Mucosa of descending colon (tissue), 3 donors: ENCODE measurements at regions not wholly inside any gene's neighbourhood (a gene's known extent, or its start where the extent isn't known, plus 50 kb on each side); places are given as distances from the start of the nearest gene placed in this dataset.

ENCODE experiments used
- ATAC-seq: fragments of 200-7000 bp; cut with Tn5 transposase; one replicate; pipeline ENCODE4 v1.9.1; 2020; ENCODE audit warnings: mild to moderate bottlenecking, moderate library complexity
- DNase-seq, 3 donors: peaks; one replicate each; pipeline ENCODE4 v3.0.0-alpha.2; 2020
- H3K36me3 ChIP-seq: fragments of 200-600 bp; one replicate; pipeline ENCODE4 v1.8.0; 2021; ENCODE audit warnings: low read depth, mild to moderate bottlenecking
- H3K4me1 ChIP-seq: fragments of 200-600 bp; one replicate; pipeline ENCODE4 v1.8.0; 2021; ENCODE audit warnings: low read depth, mild to moderate bottlenecking
- H3K4me3 ChIP-seq: fragments of 200-600 bp; one replicate; pipeline ENCODE4 v1.8.0; 2021; ENCODE audit warnings: mild to moderate bottlenecking
- H3K9me3 ChIP-seq: fragments of 200-600 bp; one replicate; pipeline ENCODE4 v1.8.0; 2021; ENCODE audit warnings: mild to moderate bottlenecking
- intact Hi-C, 2 donors: fragments of 100-400 bp; cut with DNase I in 1 of 2; cut with micrococcal nuclease in 1 of 2; formaldehyde crosslinking; loops; one replicate each; pipeline versions ENCODE4 v1.11.0 to v1.11.1; 2022; cut with DNase I, micrococcal nuclease
- TF ChIP-seq, protein P1 (sequence below): fragments of 200-600 bp; IDR thresholded peaks from one replicate; pipeline ENCODE4 v1.8.0; 2022; ENCODE audit warnings: antibody characterized with exemption, mild to moderate bottlenecking
- donor health status: DM: no; HTN: no; CAD: no; lungs with moderate emphysema.
- donor health status: DM: no; HTN: no; CAD: no.
- donor health status: DM: no; HTN: yes; CAD: no.

DNA sequence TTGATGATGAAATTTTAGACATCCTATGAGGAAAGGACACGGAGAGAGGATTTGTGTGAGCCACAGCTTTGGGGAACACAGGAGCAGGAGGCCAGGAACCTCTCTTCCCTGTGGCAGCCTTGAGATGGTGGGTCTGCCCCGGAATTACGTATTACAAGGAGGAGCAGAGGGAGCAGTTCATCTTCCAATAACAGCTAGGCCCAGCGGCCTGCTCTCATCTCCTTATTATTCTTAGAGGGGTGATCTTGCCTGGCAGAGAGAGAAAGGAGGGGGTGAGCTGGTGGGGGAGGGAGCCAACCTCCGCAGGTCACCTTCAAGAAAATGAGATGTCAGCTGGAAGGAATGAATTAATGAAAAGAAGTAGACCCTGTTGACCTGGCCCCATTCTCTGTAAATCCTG lies 305.8 kb downstream of the LRFN2 start:
- DNase-seq: no peak
- TF ChIP-seq, protein P1, sequence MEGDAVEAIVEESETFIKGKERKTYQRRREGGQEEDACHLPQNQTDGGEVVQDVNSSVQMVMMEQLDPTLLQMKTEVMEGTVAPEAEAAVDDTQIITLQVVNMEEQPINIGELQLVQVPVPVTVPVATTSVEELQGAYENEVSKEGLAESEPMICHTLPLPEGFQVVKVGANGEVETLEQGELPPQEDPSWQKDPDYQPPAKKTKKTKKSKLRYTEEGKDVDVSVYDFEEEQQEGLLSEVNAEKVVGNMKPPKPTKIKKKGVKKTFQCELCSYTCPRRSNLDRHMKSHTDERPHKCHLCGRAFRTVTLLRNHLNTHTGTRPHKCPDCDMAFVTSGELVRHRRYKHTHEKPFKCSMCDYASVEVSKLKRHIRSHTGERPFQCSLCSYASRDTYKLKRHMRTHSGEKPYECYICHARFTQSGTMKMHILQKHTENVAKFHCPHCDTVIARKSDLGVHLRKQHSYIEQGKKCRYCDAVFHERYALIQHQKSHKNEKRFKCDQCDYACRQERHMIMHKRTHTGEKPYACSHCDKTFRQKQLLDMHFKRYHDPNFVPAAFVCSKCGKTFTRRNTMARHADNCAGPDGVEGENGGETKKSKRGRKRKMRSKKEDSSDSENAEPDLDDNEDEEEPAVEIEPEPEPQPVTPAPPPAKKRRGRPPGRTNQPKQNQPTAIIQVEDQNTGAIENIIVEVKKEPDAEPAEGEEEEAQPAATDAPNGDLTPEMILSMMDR: no peak

DNA sequence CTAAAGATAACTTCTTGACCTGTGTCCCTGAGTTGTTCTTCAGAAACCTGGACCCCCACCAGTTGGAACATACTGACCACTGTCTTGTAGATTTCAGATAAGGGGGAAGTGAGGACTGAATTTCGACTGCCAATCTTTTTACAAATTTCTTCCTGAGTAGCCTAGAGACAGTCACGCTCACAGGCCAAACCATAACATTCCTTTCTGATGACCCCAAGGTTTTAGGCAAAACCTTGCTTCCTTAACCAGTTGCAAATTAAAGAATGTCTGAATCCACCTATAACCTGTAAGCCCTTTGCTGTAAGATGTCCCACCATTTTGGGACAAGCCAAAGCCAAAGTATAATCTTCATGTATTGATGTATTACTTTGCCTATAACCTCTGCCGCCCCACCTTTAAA lies 306.9 kb downstream of the LRFN2 start:
- Histone ChIP-seq H3K9me3 (no peaks in the 10 kb centered on the region), H3K36me3 (no peaks in the 10 kb centered on the region), H3K4me3 (no peak overlapping the region), H3K4me1 (no peaks in the 10 kb centered on the region)
- intact Hi-C loops: no loop called here
- TF ChIP-seq, protein P1: no peak
- DNase-seq: no peak
- ATAC-seq: no peak

More for the DNA sequence above, 305.8 kb downstream of the LRFN2 start:
- Histone ChIP-seq H3K9me3 (no peaks in the 10 kb centered on the region), H3K4me3 (no peak overlapping the region), H3K4me1 (no peaks in the 10 kb centered on the region), H3K36me3 (no peaks in the 10 kb centered on the region)
- ATAC-seq: no peak
- intact Hi-C loops: no loop called here

DNA sequence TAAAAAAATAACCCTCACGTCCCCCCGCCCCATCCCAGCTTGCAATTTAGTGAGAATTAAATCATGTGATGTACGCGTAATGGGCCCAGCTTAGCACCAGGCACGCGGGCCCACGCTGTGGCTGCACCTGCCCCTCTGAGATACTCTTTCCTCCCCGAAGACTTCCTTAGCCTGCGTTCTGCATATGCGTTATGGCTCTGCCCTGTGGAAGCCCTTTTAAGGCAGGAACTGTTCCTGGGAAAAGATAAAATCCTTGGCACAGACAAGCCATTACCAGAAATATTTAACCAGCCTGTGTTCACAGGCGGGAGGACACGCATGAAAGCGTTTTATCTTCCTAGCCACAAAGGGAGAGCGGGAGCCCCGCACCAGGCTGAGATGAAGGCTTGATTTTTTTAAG lies 311.0 kb downstream of the LRFN2 start:
- DNase-seq (no peak), ATAC-seq (peak; percentile 19)
- intact Hi-C loops: no loop called here
- H3K4me3 ChIP-seq: no peak overlapping the region
- H3K4me1 ChIP-seq: no peaks in the 10 kb centered on the region
- TF ChIP-seq, protein P1: no peak
- no peaks in the 10 kb centered on the region for H3K36me3 ChIP-seq
- H3K9me3 ChIP-seq: no peaks in the 10 kb centered on the region

DNA sequence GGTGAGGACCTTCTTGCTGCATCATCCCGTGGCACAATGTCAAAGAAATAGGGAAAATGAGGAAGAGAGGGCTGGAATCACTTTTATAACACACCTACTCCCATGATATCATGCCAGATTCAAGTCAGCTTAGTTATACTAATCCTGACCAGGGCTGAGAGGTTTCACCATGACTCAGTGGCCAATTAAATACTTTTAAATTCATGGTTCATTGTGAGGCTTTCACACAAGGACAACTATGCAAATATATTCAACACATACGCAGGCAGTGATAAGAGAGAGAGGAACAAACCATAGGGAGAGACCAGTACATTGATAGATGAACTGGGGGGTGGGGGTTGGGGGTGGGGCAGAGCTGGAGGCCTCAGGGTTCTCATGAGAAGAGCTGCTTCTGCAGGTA lies 313.1 kb downstream of the LRFN2 start:
- Histone ChIP-seq H3K36me3 (no peaks in the 10 kb centered on the region), H3K4me1 (no peaks in the 10 kb centered on the region), H3K4me3 (no peak overlapping the region), H3K9me3 (no peaks in the 10 kb centered on the region)
- TF ChIP-seq, protein P1: no peak
- ATAC-seq (no peak), DNase-seq (no peak)
- intact Hi-C loops: no loop called here

DNA sequence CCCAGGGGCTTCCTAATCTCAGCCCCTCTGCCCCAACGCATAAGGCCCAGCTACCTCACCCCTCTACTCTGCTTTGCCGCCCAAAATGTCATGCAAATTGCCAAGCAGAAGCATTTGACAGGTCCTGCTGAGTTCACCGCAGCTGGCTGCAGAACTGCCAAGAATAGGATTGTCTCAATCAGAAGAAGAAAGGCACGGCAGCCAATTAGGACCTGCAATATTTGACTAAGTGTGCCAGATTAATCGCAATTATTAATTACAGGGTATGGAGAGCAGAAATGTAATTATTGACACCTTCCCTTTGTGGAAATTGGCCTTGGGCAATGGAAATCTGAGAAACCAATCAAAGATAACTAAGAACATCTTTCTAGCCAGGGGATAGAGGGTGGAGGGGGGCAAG lies 318.6 kb downstream of the LRFN2 start:
- intact Hi-C loops: no loop called here
- Histone ChIP-seq H3K36me3 (no peaks in the 10 kb centered on the region), H3K4me3 (no peak overlapping the region), H3K9me3 (no peaks in the 10 kb centered on the region), H3K4me1 (no peaks in the 10 kb centered on the region)
- no peak for DNase-seq
- TF ChIP-seq, protein P1: no peak
- ATAC-seq: no peak

DNA sequence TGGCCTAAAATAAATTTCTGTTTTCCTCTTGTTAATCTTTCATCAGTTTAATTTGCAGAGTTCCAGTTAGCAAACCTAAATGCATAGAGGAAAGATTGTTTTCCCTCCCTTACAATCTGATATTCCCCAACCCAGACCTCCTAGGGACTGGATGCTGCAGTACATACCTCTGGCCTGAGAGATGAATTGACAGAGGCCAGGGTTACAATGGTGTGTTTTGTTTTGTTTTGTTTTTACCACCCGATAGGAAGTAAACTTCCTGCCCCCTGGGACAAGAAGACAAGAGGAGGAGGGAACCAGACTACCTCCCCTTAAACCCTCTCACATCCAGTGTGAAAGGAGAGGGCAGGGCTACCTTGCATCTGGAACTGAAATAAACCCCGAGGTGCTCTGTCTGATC lies 319.0 kb downstream of the LRFN2 start:
- no peaks in the 10 kb centered on the region for H3K9me3 ChIP-seq
- H3K36me3 ChIP-seq: no peaks in the 10 kb centered on the region
- no peak overlapping the region for H3K4me3 ChIP-seq
- intact Hi-C loops: no loop called here
- no peaks in the 10 kb centered on the region for H3K4me1 ChIP-seq
- ATAC-seq: no peak
- TF ChIP-seq, protein P1: no peak
- DNase-seq: no peak
